Left colon (tissue), 2 donors: ENCODE measurements at regions not wholly inside any gene's neighbourhood (a gene's known extent, or its start where the extent isn't known, plus 50 kb on each side); places are given as distances from the start of the nearest gene placed in this dataset.

Experiments
- ATAC-seq: fragments of 200-7000 bp; cut with Tn5 transposase; one replicate; pipeline ENCODE4 v1.9.1; 2020; ENCODE audit warnings: mild to moderate bottlenecking, moderate library complexity
- DNase-seq, 2 donors: peaks; one replicate each; pipeline ENCODE4 v3.0.0-alpha.2; 2020
- intact Hi-C, 2 donors: fragments of 100-400 bp; cut with DNase I in 1 of 2; cut with micrococcal nuclease in 1 of 2; formaldehyde crosslinking; loops; one replicate each; pipeline versions ENCODE4 v1.11.2 to v1.14.0; 2022; cut with DNase I, micrococcal nuclease
- donor health status: DM: no; HTN: no; CAD: no.
- donor health status: DM: yes; HTN: yes; CAD: no.

- no peak for DNase-seq
- intact Hi-C loops: no loop called here
- ATAC-seq: no peak
Observed at GRCh38 chr14:89491711-89492381, 74.8 kb upstream of the FOXN3 start.

- DNase-seq: no peak
- intact Hi-C loops: no loop called here
Observed at GRCh38 chr14:89490466-89490865, 73.4 kb upstream of the FOXN3 start.

GRCh38 chr14:89489761-89490437 is 72.9 kb upstream of the FOXN3 start:
- intact Hi-C loops: no loop called here
- no peak for ATAC-seq
- no peak for DNase-seq

More at GRCh38 chr14:89490466-89490865, 73.4 kb upstream of the FOXN3 start:
- ATAC-seq: no peak

GRCh38 chr14:89486961-89487360 is 69.9 kb upstream of the FOXN3 start:
- intact Hi-C loops: no loop called here
- no peak for ATAC-seq

GRCh38 chr14:89486505-89486904 is 69.5 kb upstream of the FOXN3 start:
- no peak for ATAC-seq
- DNase-seq: no peak
- intact Hi-C loops: no loop called here

More at GRCh38 chr14:89486961-89487360, 69.9 kb upstream of the FOXN3 start:
- DNase-seq: no peak

GRCh38 chr14:89485264-89485663 is 68.2 kb upstream of the FOXN3 start:
- intact Hi-C loops: no loop called here

GRCh38 chr14:89484051-89484844 is 67.2 kb upstream of the FOXN3 start:
- no peak for ATAC-seq
- no peak for DNase-seq
- intact Hi-C loops: no loop called here

More at GRCh38 chr14:89485264-89485663, 68.2 kb upstream of the FOXN3 start:
- DNase-seq (no peak), ATAC-seq (no peak)

- DNase-seq: peak in 1 of 2 donors; percentile 35
- no peak for ATAC-seq
- intact Hi-C loops: no loop called here
Observed at GRCh38 chr14:89481196-89481595, 64.2 kb upstream of the FOXN3 start.

- DNase-seq (no peak), ATAC-seq (no peak)
- intact Hi-C loops: no loop called here
Observed at GRCh38 chr14:89480278-89480677, 63.2 kb upstream of the FOXN3 start.

- DNase-seq (no peak), ATAC-seq (no peak)
- intact Hi-C loops: no loop called here
Observed at GRCh38 chr14:89479802-89480201, 62.8 kb upstream of the FOXN3 start.

GRCh38 chr14:89477391-89477790 is 60.4 kb upstream of the FOXN3 start:
- DNase-seq: peak; percentile 22 to 31
- intact Hi-C loops: no loop called here
- ATAC-seq: peak; percentile 79

GRCh38 chr14:89476354-89476896 is 59.4 kb upstream of the FOXN3 start:
- intact Hi-C loops: no loop called here
- ATAC-seq: no peak

GRCh38 chr14:89474464-89474863 is 57.4 kb upstream of the FOXN3 start:
- intact Hi-C loops: no loop called here
- DNase-seq (no peak), ATAC-seq (no peak)

More at GRCh38 chr14:89476354-89476896, 59.4 kb upstream of the FOXN3 start:
- no peak for DNase-seq

GRCh38 chr14:89473989-89474388 is 57.0 kb upstream of the FOXN3 start:
- DNase-seq: no peak
- ATAC-seq: no peak
- intact Hi-C loops: no loop called here

- DNase-seq (no peak), ATAC-seq (no peak)
- intact Hi-C loops: no loop called here
Observed at GRCh38 chr14:89473569-89473968, 56.5 kb upstream of the FOXN3 start.

- ATAC-seq: no peak
- intact Hi-C loops: no loop called here
- DNase-seq: no peak
Observed at GRCh38 chr14:89470401-89470800, 53.4 kb upstream of the FOXN3 start.

GRCh38 chr14:89469210-89470198 is 52.5 kb upstream of the FOXN3 start:
- ATAC-seq (no peak), DNase-seq (peak in 1 of 2 donors; percentile 15)
- intact Hi-C loops: no loop called here

GRCh38 chr14:89468566-89468965 is 51.5 kb upstream of the FOXN3 start:
- DNase-seq (no peak), ATAC-seq (no peak)
- intact Hi-C loops: no loop called here
